Activated naive CD8-positive, alpha-beta T cell treated with anti-CD3 and anti-CD28 coated beads, Interleukin-2, amount 50 U/mL, for 16 hours (primary cell): ENCODE measurements at regions not wholly inside any gene's neighbourhood (a gene's known extent, or its start where the extent isn't known, plus 50 kb on each side); places are given as distances from the start of the nearest gene placed in this dataset.

Source experiments
- DNase-seq: peaks from one replicate; pipeline ENCODE4 v3.0.0-alpha.2; 2020; ENCODE audit warnings: low read depth, low spot score

DNA sequence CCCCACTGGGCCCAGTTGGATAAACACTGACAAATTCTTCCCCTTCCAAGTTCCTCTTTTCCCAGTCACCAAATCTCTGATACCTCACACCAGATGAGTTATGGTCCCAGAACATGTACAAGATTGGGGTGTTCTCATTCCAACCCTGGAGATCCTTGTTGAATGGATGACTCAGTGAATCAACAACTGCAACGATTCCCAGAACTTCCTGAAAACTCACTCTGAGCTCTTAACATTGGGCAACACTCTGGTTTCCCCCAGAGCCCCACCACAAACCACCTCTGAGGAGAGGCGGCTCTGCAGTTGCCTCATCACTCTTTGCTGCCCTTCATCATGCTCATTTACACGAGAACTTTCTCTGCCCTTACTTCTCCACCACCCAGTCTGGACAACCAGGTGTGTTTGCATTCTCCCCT lies 115.2 kb downstream of the MRPL14 start:
- DNase-seq = no peak

GRCh38 chr6:44011350-44011920 lies 115.8 kb downstream of the MRPL14 start:
- DNase-seq = no peak

- no peak for DNase-seq
Observed at GRCh38 chr6:44010411-44011349, 116.6 kb downstream of the MRPL14 start.

DNA sequence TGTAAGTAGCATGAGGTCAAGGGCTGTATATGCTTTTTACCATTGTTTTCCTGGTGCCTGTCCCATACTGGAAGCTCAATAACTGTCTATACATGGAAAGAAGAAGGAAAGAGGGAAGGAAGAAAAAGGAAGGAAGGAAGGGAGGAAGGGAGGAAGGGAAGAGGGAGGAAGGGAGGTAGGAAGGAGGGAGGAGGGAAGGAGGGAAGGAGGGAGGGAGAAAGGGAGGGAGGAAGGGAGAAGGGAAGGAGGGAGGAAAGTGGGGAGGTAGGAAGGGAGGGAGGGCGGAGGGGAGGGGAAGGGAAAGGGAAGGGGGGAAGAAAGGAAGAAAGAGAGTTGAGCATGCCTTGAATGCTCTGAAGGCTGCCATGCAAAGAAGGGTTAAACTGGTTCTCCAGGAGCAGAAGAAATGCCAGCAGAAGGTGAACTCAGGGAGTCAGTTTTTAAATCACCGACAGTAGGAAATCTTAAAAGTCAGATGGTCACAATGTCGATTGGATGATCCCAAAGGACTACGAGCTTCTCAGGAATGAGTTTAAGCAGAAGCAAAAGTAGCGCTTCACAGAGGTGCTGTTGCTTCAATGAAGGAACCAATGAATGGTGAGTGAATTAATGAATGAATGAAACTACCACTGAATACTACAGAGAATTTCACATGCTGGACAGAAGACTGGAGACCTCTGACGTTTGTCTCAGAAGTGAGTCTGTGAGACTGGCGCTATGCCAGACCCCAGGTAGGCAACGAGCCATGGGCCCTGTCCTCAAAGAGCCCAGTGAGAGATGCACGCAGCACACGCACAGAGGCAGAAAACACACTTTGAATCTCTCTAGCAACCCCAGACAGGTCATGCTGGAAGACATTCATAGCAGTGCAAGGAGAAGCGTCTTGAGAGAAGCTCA lies 117.6 kb downstream of the MRPL14 start:
- no peak for DNase-seq

- no peak for DNase-seq
Observed at GRCh38 chr6:44008821-44009370, 118.4 kb downstream of the MRPL14 start.

- DNase-seq = no peak
Observed at GRCh38 chr6:44007818-44008621, 119.2 kb downstream of the MRPL14 start.

- no peak for DNase-seq
Observed at GRCh38 chr6:44006872-44007303, 120.4 kb downstream of the MRPL14 start.

- no peak for DNase-seq
Observed at GRCh38 chr6:44006123-44006871, 121.0 kb downstream of the MRPL14 start.

DNA sequence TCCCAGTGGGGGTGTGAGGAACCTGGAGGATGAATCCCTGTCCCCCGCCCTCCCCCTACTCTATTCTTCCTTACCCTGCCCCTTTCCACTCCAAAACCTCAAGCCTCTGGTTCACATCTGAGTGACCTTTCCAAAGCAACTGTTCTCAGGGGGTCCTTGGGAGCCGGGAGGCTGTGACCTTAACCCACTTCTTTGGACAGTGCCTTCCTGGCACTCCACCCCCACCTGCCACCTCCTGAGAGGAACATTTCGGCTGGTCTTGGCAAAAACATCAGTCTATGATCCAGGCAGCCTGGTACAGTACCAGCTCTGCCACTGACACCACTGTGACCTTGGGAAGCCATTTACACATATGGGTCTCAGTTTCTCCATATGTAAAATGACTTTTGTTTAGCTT lies 121.7 kb downstream of the MRPL14 start:
- DNase-seq = no peak

DNA sequence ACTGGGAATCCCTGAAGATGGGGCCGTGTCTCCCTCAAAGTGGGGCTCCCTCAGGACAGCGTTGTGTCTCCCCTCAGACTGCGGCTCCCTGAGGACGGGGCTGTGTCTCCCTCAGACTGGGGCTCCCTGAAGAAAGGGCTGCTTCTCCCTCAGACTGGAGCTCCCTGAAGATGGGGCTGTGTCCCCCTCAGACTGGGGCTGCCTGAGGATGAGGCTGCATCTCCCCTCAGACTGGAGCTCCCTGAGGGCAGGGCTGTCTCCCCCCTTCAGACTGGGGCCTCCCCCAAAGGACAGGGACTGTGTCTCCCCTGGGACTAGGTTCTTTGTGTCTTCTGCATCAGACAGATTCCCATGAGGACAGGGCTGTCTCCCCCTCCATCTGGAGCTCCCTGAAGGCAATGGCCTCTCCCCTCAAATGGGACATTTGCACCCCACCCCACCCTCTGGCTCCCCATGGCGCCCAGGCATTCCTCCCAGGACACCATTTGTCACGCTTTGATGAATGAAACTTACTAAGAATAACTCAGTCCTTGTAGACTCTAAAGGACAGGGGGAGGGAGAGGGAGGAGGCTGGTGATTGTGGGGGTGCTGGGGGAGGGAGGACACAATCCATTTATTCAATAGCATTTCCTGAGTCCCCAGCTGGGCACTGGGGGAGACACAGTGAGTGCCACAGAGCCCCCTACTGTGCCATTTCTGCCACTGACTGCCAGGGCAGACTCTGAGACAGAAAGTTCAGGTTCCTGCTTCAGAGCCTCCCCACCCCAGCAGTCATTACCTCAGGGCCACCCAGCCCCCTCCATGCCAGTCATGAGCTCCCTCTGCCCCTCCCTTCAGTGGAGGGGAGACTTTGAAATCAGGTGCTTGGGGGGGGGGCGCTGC lies 122.4 kb downstream of the MRPL14 start:
- DNase-seq = no peak

GRCh38 chr6:44004136-44004535 lies 123.1 kb downstream of the MRPL14 start:
- no peak for DNase-seq

DNA sequence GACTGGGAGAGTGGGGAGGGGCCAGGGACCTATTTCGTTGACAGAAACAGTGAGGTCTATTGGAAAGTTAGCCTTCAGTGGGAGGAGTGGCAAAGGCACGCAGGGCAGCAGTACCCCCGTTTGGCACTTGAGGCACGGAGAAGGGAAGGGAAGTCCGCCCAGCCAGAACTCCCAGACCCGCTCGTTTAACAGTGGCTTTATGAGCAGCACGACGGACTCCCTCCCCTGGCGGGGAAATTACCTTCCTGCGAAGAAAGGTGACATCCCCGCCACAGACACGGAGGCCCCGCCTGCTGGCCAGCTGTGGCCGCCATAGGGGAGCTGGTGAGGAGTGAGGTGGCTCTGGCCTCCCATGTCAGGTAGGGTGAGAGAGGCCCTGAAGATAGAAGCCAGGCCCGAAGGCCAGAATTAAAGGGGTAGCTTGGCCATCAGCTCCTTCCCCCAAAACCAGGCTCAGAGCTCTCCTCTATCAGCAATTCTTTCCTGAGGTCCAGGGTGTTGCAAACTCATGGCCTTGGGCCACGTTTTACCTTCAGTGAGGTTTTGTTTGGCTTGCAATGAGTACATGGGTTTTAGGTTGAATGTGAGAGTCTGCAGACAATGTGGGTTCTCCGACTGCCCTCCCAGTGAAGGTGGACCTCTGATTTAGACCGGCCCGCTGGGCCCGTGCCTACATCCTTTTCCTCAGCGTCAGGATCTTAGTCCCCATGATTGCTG lies 123.7 kb downstream of the MRPL14 start:
- no peak for DNase-seq

DNA sequence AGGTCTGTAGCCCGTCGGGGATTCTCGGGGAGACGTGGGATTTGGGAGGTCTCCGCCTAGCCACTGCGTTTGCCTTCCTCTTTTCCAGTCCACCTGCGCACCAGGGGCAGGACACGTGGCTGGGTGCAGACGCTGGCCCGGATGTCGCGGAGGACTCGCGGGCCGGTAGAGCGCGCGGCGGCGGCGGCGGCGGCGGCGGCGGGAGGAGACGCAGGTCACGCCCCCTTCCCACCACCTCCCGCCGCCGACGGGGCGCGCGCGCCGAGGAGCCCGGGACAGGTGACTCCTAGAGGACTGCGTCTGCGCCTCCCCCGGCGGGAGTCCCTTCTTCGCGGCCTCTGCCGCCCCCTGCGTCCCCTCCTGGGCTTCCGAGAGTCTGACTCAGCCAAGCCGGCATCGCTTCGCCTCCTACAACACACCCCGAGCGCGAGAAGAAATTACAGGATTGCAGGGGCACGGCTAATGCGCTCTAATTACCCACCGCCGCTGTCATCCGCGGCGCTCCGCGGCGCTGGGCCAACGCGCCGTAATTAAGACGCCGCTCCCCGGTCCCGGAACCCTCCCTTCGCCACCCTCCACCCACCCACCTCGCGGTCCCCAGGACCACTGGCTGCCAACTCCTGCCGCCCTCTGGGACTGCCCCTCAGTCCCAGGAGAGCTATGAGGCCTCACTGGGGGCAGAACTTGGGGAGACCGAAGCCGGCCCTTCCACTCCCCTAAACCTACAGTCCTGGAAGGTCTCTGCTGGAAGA lies 124.5 kb downstream of the MRPL14 start:
- peak; percentile 18 for DNase-seq

DNA sequence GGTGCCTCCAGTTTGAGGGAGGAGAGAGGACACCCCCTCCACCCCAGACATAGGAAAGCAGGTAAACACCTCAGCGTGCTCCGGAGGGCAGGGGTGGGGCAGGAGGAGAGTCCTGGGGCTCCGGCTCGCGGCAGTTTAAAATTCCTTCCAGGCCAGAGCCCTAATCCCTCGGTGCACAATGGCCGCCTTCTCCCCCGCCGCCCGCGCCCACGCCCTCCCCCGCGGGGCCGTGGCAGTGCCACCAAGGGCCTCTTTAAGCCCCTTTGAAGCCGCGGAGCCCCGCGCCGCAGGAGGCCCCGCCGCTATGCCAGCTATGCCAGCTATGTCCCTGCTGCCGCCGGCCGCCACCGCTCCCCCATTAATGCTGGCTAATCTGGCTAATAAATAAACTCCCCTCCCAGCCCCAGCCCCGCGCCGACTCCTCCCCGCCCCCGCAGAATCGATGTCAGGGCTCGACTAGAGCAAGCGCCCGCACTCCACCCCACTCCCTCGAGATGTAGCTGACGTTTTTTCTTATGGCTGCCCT lies 125.1 kb downstream of the MRPL14 start:
- no peak for DNase-seq

GRCh38 chr6:44001318-44002066 lies 125.8 kb downstream of the MRPL14 start:
- no peak for DNase-seq

DNA sequence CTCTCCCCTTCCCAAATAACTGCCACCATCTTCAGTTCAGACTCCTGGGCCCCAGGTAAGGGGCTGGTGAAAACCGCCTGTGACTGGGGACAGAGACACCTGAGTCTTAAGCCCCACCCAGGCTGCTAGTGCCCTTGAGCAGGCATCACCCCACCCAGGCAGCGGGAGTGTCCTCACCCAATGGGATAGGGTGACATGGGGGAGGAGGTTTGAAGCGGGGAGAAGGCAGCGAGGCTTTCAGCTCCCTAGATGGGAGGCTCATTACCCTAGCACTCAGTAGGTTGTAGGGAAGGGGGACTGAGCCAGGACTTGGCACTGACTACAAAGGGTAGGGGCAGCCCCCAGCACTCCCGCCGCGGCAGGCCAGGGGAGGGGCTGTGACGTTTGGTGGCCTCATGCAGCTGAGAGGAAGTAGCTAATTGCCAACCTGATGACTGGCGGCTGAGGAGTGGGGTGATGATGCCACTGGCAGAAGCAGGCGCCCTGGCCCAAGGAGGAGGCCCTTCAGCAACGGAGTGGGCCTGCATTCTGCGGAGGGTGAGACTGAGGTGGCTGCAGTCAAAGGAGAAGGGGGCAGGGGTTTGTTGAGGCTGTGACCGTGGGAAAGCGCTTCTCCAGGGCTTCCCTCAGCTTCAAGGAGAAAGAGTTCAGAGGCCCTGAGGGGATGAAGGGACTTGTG lies 126.9 kb downstream of the MRPL14 start:
- no peak for DNase-seq
